HepG2 (cell line): ENCODE measurements at regions not wholly inside any gene's neighbourhood (a gene's known extent, or its start where the extent isn't known, plus 50 kb on each side); places are given as distances from the start of the nearest gene placed in this dataset.

Experiments
- ATAC-seq: fragments of 200-7000 bp; cut with Tn5 transposase; 3 replicates; pipeline ENCODE4 v1.9.1; 2020; ENCODE audit warnings: mild to moderate bottlenecking, moderate library complexity
- BruUV-seq: library from RNA; stranded (reverse); fragments of 400-500 nt; replicated peaks from 2 replicates; lab custom pipeline; 2021; lab: Mats Ljungman, UMichigan
- CTCF ChIA-PET: fragments of 300-600 bp; formaldehyde crosslinking; extraction: SDS; loops from one replicate; lab custom pipeline; 2021; ENCODE audit warnings: low total read pairs, inconsistent platforms, low intra/inter-chr PET ratio; lab: Yijun Ruan, JAX
- POLR2A ChIA-PET: fragments of 350-600 bp; sonication (Branson Sonifier 250); formaldehyde crosslinking; loops from one replicate; lab custom pipeline; 2020; ENCODE audit warnings: antibody characterized with exemption, inconsistent platforms; lab: Yijun Ruan, JAX
- DNase-seq: peaks from one replicate; pipeline ENCODE4 v3.0.0-alpha.2; 2015; ENCODE audit warnings: low spot score
- FAIRE-seq: peaks from 3 replicates; lab custom pipeline; 2011; peaks lifted over from hg19 to GRCh38; lab: Jason Lieb, UNC
- H2AFZ ChIP-seq: one replicate; pipeline ENCODE4 v1.6.1; 2011; ENCODE audit warnings: low read length, inconsistent platforms
- H3K27ac ChIP-seq: fragments of 300-600 bp; 3 replicates; pipeline ENCODE4 v1.8.0; 2011; ENCODE audit warnings: mixed run types, mild to moderate bottlenecking, mixed read lengths, low read length, inconsistent platforms; ENCODE audit not compliant: insufficient read depth; ENCODE audit errors: extremely low read length
- H3K27me3 ChIP-seq, 2 experiments: fragments of 200-600 bp in 1 of 2; 2 replicates in 1 of 2; 3 replicates in 1 of 2; pipeline versions ENCODE4 v1.6.0 to v1.8.0; 2011; ENCODE audit warnings: low read length in 2 of 2, mild to moderate bottlenecking in 2 of 2, moderate library complexity in 2 of 2, inconsistent platforms in 1 of 2; ENCODE audit not compliant: insufficient read depth in 2 of 2, control insufficient read depth in 1 of 2
- H3K36me3 ChIP-seq, 2 experiments: fragments of 200-600 bp in 1 of 2; replicated peaks in 1 of 2; 2 replicates in 1 of 2; 3 replicates in 1 of 2; pipeline versions ENCODE4 v1.5.1 to v1.8.0; 2011; ENCODE audit warnings: low read length in 2 of 2, inconsistent platforms in 1 of 2; ENCODE audit not compliant: insufficient read depth in 2 of 2, control insufficient read depth in 1 of 2
- H3K4me1 ChIP-seq: 2 replicates; pipeline ENCODE4 v1.5.1; 2012; ENCODE audit warnings: low read length, inconsistent platforms; ENCODE audit not compliant: insufficient read depth
- H3K4me2 ChIP-seq: 2 replicates; pipeline ENCODE4 v1.6.0; 2011; ENCODE audit warnings: low read depth, low read length, inconsistent platforms
- H3K4me3 ChIP-seq, 3 experiments: fragments of 200-600 bp in 1 of 3; sonication (generic), shearing (Covaris generic) in 1 of 3; replicated peaks in 1 of 3; 2 replicates each; pipeline ENCODE4 v1.5.1; 2011 to 2016; ENCODE audit warnings: low read length in 3 of 3, inconsistent platforms in 2 of 3, low read depth in 2 of 3, mild to moderate bottlenecking in 2 of 3, control low read depth in 1 of 3, mixed read lengths in 1 of 3; ENCODE audit not compliant: insufficient read depth in 1 of 3
- H3K79me2 ChIP-seq: one replicate; pipeline ENCODE4 v1.6.1; 2011; ENCODE audit warnings: low read length, inconsistent platforms; ENCODE audit not compliant: insufficient read depth
- H3K9ac ChIP-seq: 2 replicates; pipeline ENCODE4 v1.6.0; 2011; ENCODE audit warnings: mild to moderate bottlenecking, low read depth, low read length, inconsistent platforms; ENCODE audit not compliant: insufficient read depth
- H3K9me3 ChIP-seq: 2 replicates; pipeline ENCODE4 v1.5.1; 2012; ENCODE audit warnings: mild to moderate bottlenecking, low read length
- H4K20me1 ChIP-seq: 2 replicates; pipeline ENCODE4 v1.6.0; 2011; ENCODE audit warnings: inconsistent platforms, mild to moderate bottlenecking, low read length, moderate library complexity; ENCODE audit not compliant: insufficient read depth
- HES4 ChIP-seq: sonication (generic); formaldehyde crosslinking; IDR thresholded peaks from 2 replicates; pipeline ENCODE4 v1.9.0; 2021; ENCODE audit warnings: mild to moderate bottlenecking, missing genetic modification reagents, borderline replicate concordance
- HNRNPH1 ChIP-seq: fragments of 200-400 bp; formaldehyde crosslinking; optimal IDR thresholded peaks from 2 replicates; pipeline ENCODE3; 2017; ENCODE audit warnings: mild to moderate bottlenecking, low read depth, low read length
- RCOR2 ChIP-seq: IDR thresholded peaks from 2 replicates; pipeline ENCODE4 v1.6.1; 2016; ENCODE audit warnings: missing biosample characterization, missing genetic modification reagents
- SMC3 ChIP-seq: IDR thresholded peaks from 2 replicates; pipeline ENCODE4 v1.6.1; 2011; ENCODE audit warnings: low read length, improper control_type of control experiment
- SPEN ChIP-seq: sonication (generic); formaldehyde crosslinking; IDR thresholded peaks from 2 replicates; pipeline ENCODE4 v1.5.1; 2020; ENCODE audit warnings: low read depth, mild to moderate bottlenecking, missing genetic modification reagents
- ZFP90 ChIP-seq: sonication (generic); formaldehyde crosslinking; IDR thresholded peaks from 2 replicates; pipeline ENCODE4 v1.8.0; 2022; ENCODE audit warnings: missing genetic modification reagents, mild to moderate bottlenecking, inconsistent platforms, borderline replicate concordance
- ZFY ChIP-seq: sonication (generic); formaldehyde crosslinking; IDR thresholded peaks from 2 replicates; pipeline ENCODE4 v1.4.0; 2020; ENCODE audit warnings: missing genetic modification reagents
- ZNF264 ChIP-seq: sonication (generic); formaldehyde crosslinking; IDR thresholded peaks from 2 replicates; pipeline ENCODE4 v1.4.0; 2020; ENCODE audit warnings: missing genetic modification reagents
- ZNF75D ChIP-seq: sonication (generic); formaldehyde crosslinking; IDR thresholded peaks from 2 replicates; pipeline ENCODE4 v1.8.1; 2023; ENCODE audit warnings: missing genetic modification reagents, mild to moderate bottlenecking, borderline replicate concordance
- ZNF839 ChIP-seq: sonication (generic); formaldehyde crosslinking; IDR thresholded peaks from 2 replicates; pipeline ENCODE4 v1.4.0; 2020; ENCODE audit warnings: missing genetic modification reagents, mild to moderate bottlenecking, borderline replicate concordance
- WGBS: methylation state at CpG from one replicate; pipeline ENCODE4 v1.1.6; 2017; ENCODE audit warnings: low lambda C conversion rate; 5-methylcytosine and 5-hydroxymethylcytosine counted together
- in situ Hi-C: cut with HindIII; loops from 2 replicates; pipeline ENCODE4 v1.10.0; 2017; ENCODE audit warnings: low pct_unique_long_range_greater_than_20kb; ENCODE audit not compliant: extremely low pct_ligation_motif_present
- intact Hi-C: fragments of 100-400 bp; cut with micrococcal nuclease; formaldehyde crosslinking; loops from one replicate; pipeline ENCODE4 v1.10.0; 2022; ENCODE audit not compliant: unreplicated experiment
- TF ChIP-seq, protein P1 (sequence below): sonication (generic); formaldehyde crosslinking; conservative IDR thresholded peaks from 2 replicates; pipeline ENCODE4 v1.8.0; 2022; ENCODE audit warnings: missing genetic modification reagents
- TF ChIP-seq, protein P2 (sequence below): sonication (generic); formaldehyde crosslinking; IDR thresholded peaks from 2 replicates; pipeline ENCODE4 v1.4.0; 2020; ENCODE audit warnings: missing genetic modification reagents
- TF ChIP-seq, protein P3 (sequence below): sonication (generic); formaldehyde crosslinking; IDR thresholded peaks from 2 replicates; pipeline ENCODE4 v1.8.1; 2023; ENCODE audit warnings: mild to moderate bottlenecking, missing genetic modification reagents, borderline replicate concordance
- TF ChIP-seq, protein P4 (sequence below): sonication (generic); formaldehyde crosslinking; IDR thresholded peaks from 2 replicates; pipeline ENCODE4 v1.4.0; 2020; ENCODE audit warnings: mild to moderate bottlenecking, low read depth, missing genetic modification reagents
- TF ChIP-seq, protein P5 (sequence below): sonication (generic); formaldehyde crosslinking; IDR thresholded peaks from 2 replicates; pipeline ENCODE4 v1.5.1; 2020; ENCODE audit warnings: missing genetic modification reagents, mild to moderate bottlenecking, borderline replicate concordance
- TF ChIP-seq, protein P6 (sequence below): sonication (generic); formaldehyde crosslinking; IDR thresholded peaks from 2 replicates; pipeline ENCODE4 v1.8.0; 2022; ENCODE audit warnings: mild to moderate bottlenecking, missing genetic modification reagents, moderate library complexity

DNA sequence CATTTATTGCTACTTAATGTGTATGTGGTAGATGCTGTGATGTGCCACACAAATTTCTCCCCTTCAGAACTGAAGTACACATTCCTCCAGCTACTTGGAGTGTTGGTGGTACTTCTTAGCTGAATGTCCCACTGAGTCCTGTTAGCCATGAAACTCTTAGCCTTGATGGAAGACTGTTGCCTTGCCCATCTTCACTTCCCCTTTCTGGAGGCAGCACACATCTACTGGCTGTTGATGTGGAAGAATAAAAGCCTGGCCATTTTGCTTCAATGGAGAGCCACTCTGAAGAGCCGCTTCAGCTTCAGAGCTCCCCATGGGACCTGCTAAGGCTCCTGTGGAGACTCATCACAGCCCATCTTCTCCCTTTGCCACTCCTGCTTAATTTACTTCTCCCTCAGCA, 157.7 kb upstream of the PITX2 start:
- H3K9ac ChIP-seq, result no peak overlapping the region
- H3K27ac ChIP-seq, result no peak overlapping the region
- H3K4me2 ChIP-seq, result no peak overlapping the region
- no peaks in the 10 kb centered on the region for H4K20me1 ChIP-seq
- no peaks in the 10 kb centered on the region for H3K36me3 ChIP-seq
- H3K4me1 ChIP-seq, result no peaks in the 10 kb centered on the region
- FAIRE-seq (no peak), DNase-seq (no peak), ATAC-seq (no peak)
- TF ChIP-seq HES4 (CRISPR knock-in tag) (no peak), ZFP90 (CRISPR knock-in tag) (no peak), RCOR2 (no peak), ZNF264 (CRISPR knock-in tag) (no peak), HNRNPH1 (no peak), ZNF839 (CRISPR knock-in tag) (no peak), SPEN (CRISPR knock-in tag) (no peak), SMC3 (no peak), ZNF75D (CRISPR knock-in tag) (no peak), ZFY (CRISPR knock-in tag) (no peak)
- TF ChIP-seq, protein P1, sequence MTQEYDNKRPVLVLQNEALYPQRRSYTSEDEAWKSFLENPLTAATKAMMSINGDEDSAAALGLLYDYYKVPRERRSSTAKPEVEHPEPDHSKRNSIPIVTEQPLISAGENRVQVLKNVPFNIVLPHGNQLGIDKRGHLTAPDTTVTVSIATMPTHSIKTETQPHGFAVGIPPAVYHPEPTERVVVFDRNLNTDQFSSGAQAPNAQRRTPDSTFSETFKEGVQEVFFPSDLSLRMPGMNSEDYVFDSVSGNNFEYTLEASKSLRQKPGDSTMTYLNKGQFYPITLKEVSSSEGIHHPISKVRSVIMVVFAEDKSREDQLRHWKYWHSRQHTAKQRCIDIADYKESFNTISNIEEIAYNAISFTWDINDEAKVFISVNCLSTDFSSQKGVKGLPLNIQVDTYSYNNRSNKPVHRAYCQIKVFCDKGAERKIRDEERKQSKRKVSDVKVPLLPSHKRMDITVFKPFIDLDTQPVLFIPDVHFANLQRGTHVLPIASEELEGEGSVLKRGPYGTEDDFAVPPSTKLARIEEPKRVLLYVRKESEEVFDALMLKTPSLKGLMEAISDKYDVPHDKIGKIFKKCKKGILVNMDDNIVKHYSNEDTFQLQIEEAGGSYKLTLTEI (CRISPR knock-in tag), result no peak
- TF ChIP-seq, protein P2, sequence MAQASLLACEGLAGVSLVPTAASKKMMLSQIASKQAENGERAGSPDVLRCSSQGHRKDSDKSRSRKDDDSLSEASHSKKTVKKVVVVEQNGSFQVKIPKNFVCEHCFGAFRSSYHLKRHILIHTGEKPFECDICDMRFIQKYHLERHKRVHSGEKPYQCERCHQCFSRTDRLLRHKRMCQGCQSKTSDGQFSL (CRISPR knock-in tag), result no peak
- TF ChIP-seq, protein P3, sequence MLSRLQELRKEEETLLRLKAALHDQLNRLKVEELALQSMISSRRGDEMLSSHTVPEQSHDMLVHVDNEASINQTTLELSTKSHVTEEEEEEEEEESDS (CRISPR knock-in tag), result no peak
- TF ChIP-seq, protein P4, sequence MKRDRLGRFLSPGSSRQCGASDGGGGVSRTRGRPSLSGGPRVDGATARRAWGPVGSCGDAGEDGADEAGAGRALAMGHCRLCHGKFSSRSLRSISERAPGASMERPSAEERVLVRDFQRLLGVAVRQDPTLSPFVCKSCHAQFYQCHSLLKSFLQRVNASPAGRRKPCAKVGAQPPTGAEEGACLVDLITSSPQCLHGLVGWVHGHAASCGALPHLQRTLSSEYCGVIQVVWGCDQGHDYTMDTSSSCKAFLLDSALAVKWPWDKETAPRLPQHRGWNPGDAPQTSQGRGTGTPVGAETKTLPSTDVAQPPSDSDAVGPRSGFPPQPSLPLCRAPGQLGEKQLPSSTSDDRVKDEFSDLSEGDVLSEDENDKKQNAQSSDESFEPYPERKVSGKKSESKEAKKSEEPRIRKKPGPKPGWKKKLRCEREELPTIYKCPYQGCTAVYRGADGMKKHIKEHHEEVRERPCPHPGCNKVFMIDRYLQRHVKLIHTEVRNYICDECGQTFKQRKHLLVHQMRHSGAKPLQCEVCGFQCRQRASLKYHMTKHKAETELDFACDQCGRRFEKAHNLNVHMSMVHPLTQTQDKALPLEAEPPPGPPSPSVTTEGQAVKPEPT (CRISPR knock-in tag), result no peak
- TF ChIP-seq, protein P5, sequence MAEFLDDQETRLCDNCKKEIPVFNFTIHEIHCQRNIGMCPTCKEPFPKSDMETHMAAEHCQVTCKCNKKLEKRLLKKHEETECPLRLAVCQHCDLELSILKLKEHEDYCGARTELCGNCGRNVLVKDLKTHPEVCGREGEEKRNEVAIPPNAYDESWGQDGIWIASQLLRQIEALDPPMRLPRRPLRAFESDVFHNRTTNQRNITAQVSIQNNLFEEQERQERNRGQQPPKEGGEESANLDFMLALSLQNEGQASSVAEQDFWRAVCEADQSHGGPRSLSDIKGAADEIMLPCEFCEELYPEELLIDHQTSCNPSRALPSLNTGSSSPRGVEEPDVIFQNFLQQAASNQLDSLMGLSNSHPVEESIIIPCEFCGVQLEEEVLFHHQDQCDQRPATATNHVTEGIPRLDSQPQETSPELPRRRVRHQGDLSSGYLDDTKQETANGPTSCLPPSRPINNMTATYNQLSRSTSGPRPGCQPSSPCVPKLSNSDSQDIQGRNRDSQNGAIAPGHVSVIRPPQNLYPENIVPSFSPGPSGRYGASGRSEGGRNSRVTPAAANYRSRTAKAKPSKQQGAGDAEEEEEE (CRISPR knock-in tag), result no peak
- TF ChIP-seq, protein P6, sequence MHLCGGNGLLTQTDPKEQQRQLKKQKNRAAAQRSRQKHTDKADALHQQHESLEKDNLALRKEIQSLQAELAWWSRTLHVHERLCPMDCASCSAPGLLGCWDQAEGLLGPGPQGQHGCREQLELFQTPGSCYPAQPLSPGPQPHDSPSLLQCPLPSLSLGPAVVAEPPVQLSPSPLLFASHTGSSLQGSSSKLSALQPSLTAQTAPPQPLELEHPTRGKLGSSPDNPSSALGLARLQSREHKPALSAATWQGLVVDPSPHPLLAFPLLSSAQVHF (CRISPR knock-in tag), result no peak
- in situ Hi-C loops (no loop called here), intact Hi-C loops (no loop called here)
- H3K79me2 ChIP-seq, result no peaks in the 10 kb centered on the region
- H3K27me3 ChIP-seq, result no peaks in the 10 kb centered on the region
- H3K9me3 ChIP-seq, result no peaks in the 10 kb centered on the region
- 0% methylated on average over 1 of the region's 1 CpG for WGBS
- BruUV-seq, result no TSS peak
- ChIA-PET CTCF (no interaction called here), POLR2A (no interaction called here)
- H3K4me3 ChIP-seq, result no peak overlapping the region
- H2AFZ ChIP-seq, result no peak overlapping the region
